ENCODE measurements at regions not wholly inside any gene's neighbourhood (a gene's known extent, or its start where the extent isn't known, plus 50 kb on each side); places are given as distances from the start of the nearest gene placed in this dataset.

GRCh38 chr2:236811062-236811656 lies 241.5 kb downstream of the ACKR3 start:
- CTCF ChIA-PET: no interaction called here

GRCh38 chr2:236813766-236814165 lies 244.1 kb downstream of the ACKR3 start:
- H3K4me1 ChIP-seq (ENCODE audit: control extremely low read depth in 1 of 4, control insufficient read depth in 4 of 4, insufficient read depth in 4 of 4, low read length in 3 of 4): no peaks in the 10 kb centered on the region
- CTCF ChIA-PET: no interaction called here
- H3K36me3 ChIP-seq (ENCODE audit: control insufficient read depth in 4 of 4, insufficient read depth in 4 of 4, low read length in 3 of 4): no peaks in the 10 kb centered on the region
- no peak overlapping the region for H3K27ac ChIP-seq (ENCODE audit: insufficient read depth in 1 of 2, low read depth in 1 of 2, low read length in 2 of 2, poor library complexity in 1 of 2, severe bottlenecking in 2 of 2)
- H3K9me3 ChIP-seq (ENCODE audit: control extremely low read depth in 1 of 5, control insufficient read depth in 4 of 5, insufficient read depth in 2 of 5, low read depth in 1 of 5, low read length in 4 of 5): peaks cover 0 to 7% (median 6%) of the 10 kb centered on the region in 5 experiments
- H3K4me3 ChIP-seq (ENCODE audit: control insufficient read depth in 1 of 7, extremely low read depth in 1 of 7, insufficient read depth in 4 of 7, low read depth in 2 of 7, low read length in 6 of 7): no peak overlapping the region
- POLR2A ChIA-PET: no interaction called here
- WGBS (ENCODE audit: insufficient coverage): 71% methylated on average over 2 of the region's 4 CpGs
- no peak for DNase-seq
- H3K27me3 ChIP-seq (replicated peaks in 2 of 5; ENCODE audit: control insufficient read depth in 4 of 5, insufficient read depth in 5 of 5, low read length in 4 of 5): peaks cover 0 to 4% (median 0%) of the 10 kb centered on the region in 5 experiments

More at GRCh38 chr2:236811062-236811656, 241.5 kb downstream of the ACKR3 start:
- Histone ChIP-seq H3K27ac (ENCODE audit: insufficient read depth in 1 of 2, low read depth in 1 of 2, low read length in 2 of 2, poor library complexity in 1 of 2, severe bottlenecking in 2 of 2) (no peak overlapping the region), H3K9me3 (ENCODE audit: control extremely low read depth in 1 of 5, control insufficient read depth in 4 of 5, insufficient read depth in 2 of 5, low read depth in 1 of 5, low read length in 4 of 5) (peaks cover 0 to 17% (median 15%) of the 10 kb centered on the region in 5 experiments), H3K27me3 (replicated peaks in 2 of 5; ENCODE audit: control insufficient read depth in 4 of 5, insufficient read depth in 5 of 5, low read length in 4 of 5) (peaks cover 0 to 6% (median 0%) of the 10 kb centered on the region in 5 experiments), H3K36me3 (ENCODE audit: control insufficient read depth in 4 of 4, insufficient read depth in 4 of 4, low read length in 3 of 4) (no peaks in the 10 kb centered on the region), H3K4me3 (ENCODE audit: control insufficient read depth in 1 of 7, extremely low read depth in 1 of 7, insufficient read depth in 4 of 7, low read depth in 2 of 7, low read length in 6 of 7) (no peak overlapping the region), H3K4me1 (ENCODE audit: control extremely low read depth in 1 of 4, control insufficient read depth in 4 of 4, insufficient read depth in 4 of 4, low read length in 3 of 4) (no peaks in the 10 kb centered on the region)
- POLR2A ChIA-PET: no interaction called here
- DNase-seq: no peak
- 97% methylated on average over 4 of the region's 4 CpGs for WGBS (ENCODE audit: insufficient coverage)

- 100% methylated on average over 1 of the region's 4 CpGs for WGBS (ENCODE audit: insufficient coverage)
- DNase-seq: no peak
- peaks cover 0 to 7% (median 0%) of the 10 kb centered on the region in 5 experiments for H3K9me3 ChIP-seq (ENCODE audit: control extremely low read depth in 1 of 5, control insufficient read depth in 4 of 5, insufficient read depth in 2 of 5, low read depth in 1 of 5, low read length in 4 of 5)
- ChIA-PET POLR2A (no interaction called here), CTCF (no interaction called here)
- H3K27me3 ChIP-seq (replicated peaks in 2 of 5; ENCODE audit: control insufficient read depth in 4 of 5, insufficient read depth in 5 of 5, low read length in 4 of 5): peaks cover 0 to 4% (median 0%) of the 10 kb centered on the region in 5 experiments
- H3K4me1 ChIP-seq (ENCODE audit: control extremely low read depth in 1 of 4, control insufficient read depth in 4 of 4, insufficient read depth in 4 of 4, low read length in 3 of 4): no peaks in the 10 kb centered on the region
- no peaks in the 10 kb centered on the region for H3K36me3 ChIP-seq (ENCODE audit: control insufficient read depth in 4 of 4, insufficient read depth in 4 of 4, low read length in 3 of 4)
- no peak overlapping the region for H3K4me3 ChIP-seq (ENCODE audit: control insufficient read depth in 1 of 7, extremely low read depth in 1 of 7, insufficient read depth in 4 of 7, low read depth in 2 of 7, low read length in 6 of 7)
- H3K27ac ChIP-seq (ENCODE audit: insufficient read depth in 1 of 2, low read depth in 1 of 2, low read length in 2 of 2, poor library complexity in 1 of 2, severe bottlenecking in 2 of 2): no peak overlapping the region
These were observed 245.0 kb downstream of the ACKR3 start for GRCh38 chr2:236814593-236814992.

- CTCF ChIA-PET: no interaction called here
- no peak overlapping the region for H3K27ac ChIP-seq (ENCODE audit: insufficient read depth in 1 of 2, low read depth in 1 of 2, low read length in 2 of 2, poor library complexity in 1 of 2, severe bottlenecking in 2 of 2)
- peaks cover 0 to 4% (median 0%) of the 10 kb centered on the region in 5 experiments for H3K27me3 ChIP-seq (replicated peaks in 2 of 5; ENCODE audit: control insufficient read depth in 4 of 5, insufficient read depth in 5 of 5, low read length in 4 of 5)
- no peak for DNase-seq
- 93% methylated on average over 8 of the region's 8 CpGs for WGBS (ENCODE audit: insufficient coverage)
- no peak overlapping the region for H3K4me3 ChIP-seq (ENCODE audit: control insufficient read depth in 1 of 7, extremely low read depth in 1 of 7, insufficient read depth in 4 of 7, low read depth in 2 of 7, low read length in 6 of 7)
- H3K36me3 ChIP-seq (ENCODE audit: control insufficient read depth in 4 of 4, insufficient read depth in 4 of 4, low read length in 3 of 4): no peaks in the 10 kb centered on the region
- H3K9me3 ChIP-seq (ENCODE audit: control extremely low read depth in 1 of 5, control insufficient read depth in 4 of 5, insufficient read depth in 2 of 5, low read depth in 1 of 5, low read length in 4 of 5): peaks cover 0 to 2% (median 0%) of the 10 kb centered on the region in 5 experiments
- no peaks in the 10 kb centered on the region for H3K4me1 ChIP-seq (ENCODE audit: control extremely low read depth in 1 of 4, control insufficient read depth in 4 of 4, insufficient read depth in 4 of 4, low read length in 3 of 4)
- POLR2A ChIA-PET: no interaction called here
These were observed 246.1 kb downstream of the ACKR3 start for GRCh38 chr2:236815746-236816145.

- Histone ChIP-seq H3K27ac (ENCODE audit: insufficient read depth in 1 of 2, low read depth in 1 of 2, low read length in 2 of 2, poor library complexity in 1 of 2, severe bottlenecking in 2 of 2) (no peak overlapping the region), H3K4me1 (ENCODE audit: control extremely low read depth in 1 of 4, control insufficient read depth in 4 of 4, insufficient read depth in 4 of 4, low read length in 3 of 4) (no peaks in the 10 kb centered on the region), H3K27me3 (replicated peaks in 2 of 5; ENCODE audit: control insufficient read depth in 4 of 5, insufficient read depth in 5 of 5, low read length in 4 of 5) (peaks cover 0 to 4% (median 0%) of the 10 kb centered on the region in 5 experiments), H3K9me3 (ENCODE audit: control extremely low read depth in 1 of 5, control insufficient read depth in 4 of 5, insufficient read depth in 2 of 5, low read depth in 1 of 5, low read length in 4 of 5) (peaks cover 0 to 4% (median 0%) of the 10 kb centered on the region in 5 experiments), H3K36me3 (ENCODE audit: control insufficient read depth in 4 of 4, insufficient read depth in 4 of 4, low read length in 3 of 4) (no peaks in the 10 kb centered on the region), H3K4me3 (ENCODE audit: control insufficient read depth in 1 of 7, extremely low read depth in 1 of 7, insufficient read depth in 4 of 7, low read depth in 2 of 7, low read length in 6 of 7) (no peak overlapping the region)
- POLR2A ChIA-PET: no interaction called here
- WGBS (ENCODE audit: insufficient coverage): 97% methylated on average over 20 of the region's 24 CpGs
- CTCF ChIA-PET: no interaction called here
- DNase-seq: no peak
These were observed 246.9 kb downstream of the ACKR3 start for GRCh38 chr2:236816197-236817170.

GRCh38 chr2:236818281-236819045 lies 248.8 kb downstream of the ACKR3 start:
- H3K27me3 ChIP-seq (replicated peaks in 2 of 5; ENCODE audit: control insufficient read depth in 4 of 5, insufficient read depth in 5 of 5, low read length in 4 of 5): peaks cover 0 to 6% (median 0%) of the 10 kb centered on the region in 5 experiments
- no peak overlapping the region for H3K4me3 ChIP-seq (ENCODE audit: control insufficient read depth in 1 of 7, extremely low read depth in 1 of 7, insufficient read depth in 4 of 7, low read depth in 2 of 7, low read length in 6 of 7)
- DNase-seq: no peak
- H3K4me1 ChIP-seq (ENCODE audit: control extremely low read depth in 1 of 4, control insufficient read depth in 4 of 4, insufficient read depth in 4 of 4, low read length in 3 of 4): no peaks in the 10 kb centered on the region
- ChIA-PET CTCF (no interaction called here), POLR2A (no interaction called here)
- H3K27ac ChIP-seq (ENCODE audit: insufficient read depth in 1 of 2, low read depth in 1 of 2, low read length in 2 of 2, poor library complexity in 1 of 2, severe bottlenecking in 2 of 2): no peak overlapping the region
- WGBS (ENCODE audit: insufficient coverage): 66% methylated on average over 15 of the region's 15 CpGs
- peaks cover 0 to 6% (median 0%) of the 10 kb centered on the region in 5 experiments for H3K9me3 ChIP-seq (ENCODE audit: control extremely low read depth in 1 of 5, control insufficient read depth in 4 of 5, insufficient read depth in 2 of 5, low read depth in 1 of 5, low read length in 4 of 5)
- no peaks in the 10 kb centered on the region for H3K36me3 ChIP-seq (ENCODE audit: control insufficient read depth in 4 of 4, insufficient read depth in 4 of 4, low read length in 3 of 4)
